ENCODE measurements at regions not wholly inside any gene's neighbourhood (a gene's known extent, or its start where the extent isn't known, plus 50 kb on each side); places are given as distances from the start of the nearest gene placed in this dataset.

DNA sequence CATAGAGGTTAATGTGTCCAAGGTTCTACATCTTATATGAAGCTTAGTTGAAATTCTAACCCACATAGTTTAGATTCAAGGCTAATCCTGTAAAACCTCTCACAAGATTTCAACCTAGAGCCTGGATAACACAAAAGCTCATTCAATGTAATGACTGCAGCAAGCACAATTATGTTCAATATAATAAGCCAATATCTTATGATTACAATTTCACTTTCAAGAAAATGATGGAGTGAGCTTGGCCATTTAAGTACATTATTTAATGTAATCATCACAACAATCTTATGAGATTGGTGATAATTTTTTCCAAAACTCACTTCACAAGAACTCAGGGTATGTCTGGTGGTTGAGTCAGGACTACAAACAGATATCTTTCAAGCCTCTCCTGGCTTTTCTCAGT, 1140.8 kb upstream of the WWC1 start:
- DNase-seq, result no peak

DNA sequence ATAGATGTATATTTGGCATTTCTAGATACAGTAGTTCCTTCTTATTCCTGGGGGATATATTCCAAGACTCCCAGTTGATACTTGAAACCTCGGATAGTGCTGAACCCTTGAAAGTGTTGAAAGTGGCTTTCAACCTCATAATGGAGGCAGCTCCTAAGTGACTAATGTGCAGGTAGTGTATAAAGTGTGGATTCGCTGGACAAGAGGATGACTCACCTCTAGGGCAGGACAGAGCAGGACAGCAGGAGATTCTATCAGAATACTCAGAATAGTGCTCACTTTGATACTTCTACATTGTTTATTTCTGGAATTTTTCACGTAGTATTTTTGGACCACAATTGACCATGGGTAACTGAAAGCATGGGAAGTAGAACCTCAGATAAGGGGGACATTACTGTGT, 1138.9 kb upstream of the WWC1 start:
- no peak for DNase-seq

DNA sequence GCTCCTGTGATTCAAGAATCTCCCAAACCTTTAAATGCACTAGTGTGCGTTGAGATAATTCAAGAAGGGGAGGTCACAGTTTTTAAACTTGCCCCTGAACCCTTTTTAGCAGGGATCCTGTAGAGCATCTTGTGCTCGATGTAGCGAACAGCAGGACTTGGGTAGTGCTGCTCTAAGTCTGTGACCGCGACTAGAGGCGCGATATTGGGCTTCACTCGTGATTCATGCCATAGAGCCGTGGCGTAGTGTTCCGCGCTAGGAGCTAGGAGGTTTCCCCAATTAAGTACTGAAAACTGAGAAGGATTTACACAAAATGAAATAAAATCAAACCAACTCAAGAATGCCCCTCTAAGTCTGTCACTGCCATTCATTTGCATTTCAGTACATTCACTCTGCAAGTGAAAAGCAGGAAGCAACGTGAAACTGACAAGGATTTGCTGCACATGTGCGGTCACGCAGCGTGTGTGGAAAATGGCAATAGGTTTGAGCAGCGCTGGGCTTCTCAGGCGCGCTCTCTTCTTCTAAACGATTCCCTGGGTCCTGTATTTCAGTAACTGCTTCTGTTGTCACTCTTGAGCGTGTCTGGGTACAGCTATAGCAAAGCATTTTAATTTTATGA, 1135.9 kb upstream of the WWC1 start:
- DNase-seq, result no peak

GRCh38 chr5:167156446-167156845, 1135.0 kb upstream of the WWC1 start:
- DNase-seq, result no peak

- DNase-seq, result no peak
Measured at GRCh38 chr5:167158588-167158987, 1132.9 kb upstream of the WWC1 start.

GRCh38 chr5:167160388-167160787, 1131.1 kb upstream of the WWC1 start:
- no peak for DNase-seq

DNA sequence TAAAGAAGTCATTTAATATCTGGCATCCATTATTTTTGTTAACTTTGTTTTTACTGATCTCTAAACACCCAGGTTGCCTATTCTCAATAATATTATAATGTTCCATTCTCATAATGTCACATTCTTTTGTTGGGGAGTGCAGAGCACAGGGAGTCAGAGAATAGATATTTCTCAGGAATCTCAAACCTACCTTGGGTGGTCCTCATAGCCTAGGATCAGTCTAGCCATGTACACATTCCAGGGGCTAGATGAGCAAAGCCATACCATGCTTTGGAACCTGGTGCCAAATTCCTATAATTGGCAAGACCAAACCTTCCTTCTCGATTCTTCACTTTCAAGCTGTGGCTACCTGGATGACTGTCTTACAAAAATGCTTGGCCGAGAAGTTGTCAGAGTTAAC, 1124.7 kb upstream of the WWC1 start:
- no peak for DNase-seq

- DNase-seq, result no peak
Measured at GRCh38 chr5:167167191-167167795, 1124.2 kb upstream of the WWC1 start.

DNA sequence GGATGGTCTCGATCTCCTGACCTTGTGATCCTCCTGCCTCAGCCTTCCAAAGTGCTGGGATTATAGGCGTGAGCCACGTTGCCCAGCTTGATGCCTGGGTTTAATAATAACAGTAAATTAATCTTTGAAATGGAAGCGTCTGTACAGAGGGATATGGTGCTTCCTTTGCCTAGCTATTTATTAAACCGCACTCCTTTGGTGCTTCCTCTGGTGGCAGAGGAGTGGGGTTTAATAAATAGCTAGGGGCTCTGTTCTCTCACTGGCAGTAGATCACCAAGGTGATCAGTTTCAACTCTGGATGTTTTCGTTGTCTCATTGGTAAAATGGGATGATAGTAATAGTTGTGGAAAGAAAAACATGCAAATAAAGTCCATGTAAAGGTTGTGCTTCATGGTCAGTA, 1122.5 kb upstream of the WWC1 start:
- DNase-seq, result no peak

GRCh38 chr5:167171056-167171455, 1120.4 kb upstream of the WWC1 start:
- no peak for DNase-seq

GRCh38 chr5:167177736-167178135, 1113.7 kb upstream of the WWC1 start:
- no peak for DNase-seq

DNA sequence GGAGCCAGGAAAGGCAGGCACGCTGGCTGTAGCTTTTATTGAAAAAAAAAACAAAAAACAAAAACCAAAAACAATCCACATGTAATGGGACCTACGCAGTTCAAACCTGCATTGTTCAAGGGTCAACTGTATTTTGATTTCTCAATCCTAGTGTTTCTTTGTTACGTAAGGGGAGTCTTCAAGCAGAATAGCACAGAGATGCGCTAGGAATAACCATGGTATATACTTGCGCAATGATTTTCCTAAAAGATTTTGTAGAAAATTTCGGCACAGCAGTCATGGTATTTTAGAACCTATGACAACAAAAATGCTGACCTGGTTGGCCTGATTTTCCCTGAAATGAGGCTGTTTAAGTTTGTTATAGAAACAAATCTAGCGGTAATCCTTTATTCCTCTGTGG, 1110.5 kb upstream of the WWC1 start:
- DNase-seq, result no peak

DNA sequence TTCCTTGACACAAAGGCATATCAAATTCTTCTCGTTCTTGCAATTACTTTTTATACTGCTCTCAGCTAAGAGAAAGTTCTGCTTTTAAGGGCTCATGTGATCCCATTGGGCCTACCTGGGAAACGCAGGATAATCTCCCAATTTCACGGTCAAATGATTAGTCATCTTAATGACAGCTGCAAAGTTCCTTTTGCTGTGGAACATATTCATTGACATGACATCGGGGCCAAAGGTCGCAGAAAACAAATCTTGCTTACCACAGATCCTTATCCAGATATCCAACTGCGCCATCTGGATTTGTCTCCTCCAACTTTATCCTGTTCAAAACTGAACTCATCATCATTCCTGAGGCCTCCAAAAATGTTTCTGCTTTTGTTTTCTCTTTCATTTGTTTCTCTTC, 1085.6 kb upstream of the WWC1 start:
- DNase-seq, result no peak

DNA sequence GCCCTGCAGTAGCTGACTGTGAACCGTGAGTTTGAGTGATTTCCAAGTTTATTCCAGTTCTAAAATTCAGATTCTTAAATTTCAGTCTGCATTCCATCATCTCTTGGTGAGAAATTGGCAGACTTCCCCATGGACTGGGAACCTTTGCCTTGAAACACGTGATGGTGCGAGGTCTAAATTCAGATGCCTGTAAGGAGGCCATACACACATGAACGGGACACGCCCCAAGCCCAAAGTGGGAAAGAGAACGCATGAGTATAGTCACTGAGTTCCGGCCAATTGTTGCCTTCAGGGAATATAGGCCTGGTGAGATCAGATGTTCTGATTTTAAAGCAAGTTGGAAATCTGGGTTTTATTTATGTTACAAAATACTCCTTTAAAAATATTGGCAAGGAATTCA, 1084.4 kb upstream of the WWC1 start:
- no peak for DNase-seq

DNA sequence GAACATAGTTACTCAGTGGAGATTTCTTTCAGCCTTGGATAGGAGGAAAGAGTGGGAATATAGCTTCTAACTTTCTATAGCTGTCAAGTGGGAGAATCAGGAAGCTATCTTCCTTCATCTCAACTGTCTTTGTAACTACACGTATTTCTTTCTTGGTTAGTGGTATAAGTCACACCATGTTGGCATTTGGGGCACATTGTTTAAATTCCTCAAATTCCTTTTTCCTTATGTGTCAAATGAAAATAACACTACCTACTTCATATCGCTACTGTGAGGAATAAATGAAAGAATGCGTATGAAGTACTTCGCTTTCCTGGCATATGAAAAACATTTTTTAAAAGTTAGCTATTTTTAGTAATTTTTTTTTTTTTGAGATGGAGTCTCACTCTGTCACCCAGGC, 1082.5 kb upstream of the WWC1 start:
- no peak for DNase-seq

GRCh38 chr5:167217097-167217743, 1074.2 kb upstream of the WWC1 start:
- DNase-seq, result peak; percentile 3

- no peak for DNase-seq
Measured at GRCh38 chr5:167219298-167219697, 1072.1 kb upstream of the WWC1 start.

DNA sequence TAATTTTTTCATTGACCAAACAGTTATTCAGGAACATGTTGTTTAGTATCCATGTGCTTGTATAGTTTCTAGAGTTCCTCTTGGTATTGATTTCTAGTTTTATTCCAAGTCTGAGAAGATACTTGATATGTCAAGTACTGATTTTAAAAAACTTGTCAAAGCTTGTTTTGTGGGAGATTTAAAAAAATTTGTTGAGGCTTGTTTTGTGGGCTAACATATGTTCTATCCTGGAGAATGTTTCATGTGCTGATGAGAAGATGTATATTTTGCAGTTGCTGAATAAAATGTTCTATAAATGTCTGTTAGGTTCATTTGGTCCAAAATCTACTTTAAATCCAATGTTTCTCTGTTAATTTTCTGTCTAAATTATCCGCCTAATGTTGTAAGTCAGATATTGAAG, 1065.1 kb upstream of the WWC1 start:
- DNase-seq, result no peak

DNA sequence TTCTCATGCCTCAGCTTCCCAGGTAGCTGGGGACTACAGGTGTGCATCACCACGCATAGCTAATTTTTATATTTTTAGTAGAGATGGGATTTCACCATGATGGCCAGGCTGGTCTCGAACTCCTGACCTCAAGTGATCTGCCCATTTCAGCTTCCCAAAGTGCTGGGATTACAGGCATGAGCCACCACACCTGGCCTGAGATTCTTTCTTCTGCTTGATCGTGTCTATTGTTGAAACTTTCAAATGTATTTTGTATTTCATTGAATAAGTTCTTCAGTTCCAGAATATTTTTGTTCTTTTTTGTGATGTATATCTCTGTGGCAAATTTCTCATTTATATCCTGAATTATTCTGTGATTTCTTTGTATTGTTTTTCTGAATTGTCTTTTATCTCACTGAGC, 1063.3 kb upstream of the WWC1 start:
- no peak for DNase-seq

DNA sequence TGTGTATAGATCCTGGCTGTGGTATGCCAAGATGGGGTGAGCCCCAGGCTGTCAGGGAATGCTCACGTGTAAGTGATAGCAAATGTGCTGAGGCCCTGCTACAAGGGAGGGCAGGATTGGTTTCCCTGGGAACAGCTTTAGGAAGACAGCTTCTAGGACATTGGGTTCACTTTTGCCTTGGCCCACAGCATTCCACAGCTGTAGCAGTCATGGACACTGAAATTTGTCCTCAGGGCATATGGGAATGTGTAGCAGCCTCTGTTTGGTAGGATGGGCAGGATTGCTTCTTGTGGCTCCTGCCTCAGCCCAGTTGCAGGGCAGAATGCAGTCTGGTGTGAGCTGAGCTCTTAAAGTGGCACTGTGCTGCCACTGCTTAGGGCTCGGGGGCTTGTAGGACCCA, 1061.7 kb upstream of the WWC1 start:
- DNase-seq, result no peak

- DNase-seq, result no peak
Measured at GRCh38 chr5:167230414-167230813, 1061.0 kb upstream of the WWC1 start.

- DNase-seq, result no peak
Measured at GRCh38 chr5:167232675-167233311, 1058.7 kb upstream of the WWC1 start.

- no peak for DNase-seq
Measured at GRCh38 chr5:167233507-167234220, 1057.8 kb upstream of the WWC1 start.

All from midbrain (tissue), 1 donor.